OCI-LY1 (cell line): ENCODE measurements at regions not wholly inside any gene's neighbourhood (a gene's known extent, or its start where the extent isn't known, plus 50 kb on each side); places are given as distances from the start of the nearest gene placed in this dataset.

ENCODE experiments used
- CTCF ChIP-seq: fragments of 200-600 bp; sonication (generic), shearing (Covaris generic); IDR thresholded peaks from 2 replicates; pipeline ENCODE4 v1.5.1; 2017; ENCODE audit warnings: mild to moderate bottlenecking, antibody characterized with exemption, low read length, moderate library complexity, mixed read lengths
- EZH2 ChIP-seq: fragments of 200-600 bp; sonication (generic), shearing (Covaris generic); IDR thresholded peaks from 2 replicates; pipeline ENCODE4 v1.8.0; 2017; ENCODE audit warnings: borderline replicate concordance, mixed run types, mild to moderate bottlenecking, antibody characterized with exemption, low read length, moderate library complexity, mixed read lengths

- TF ChIP-seq EZH2 (no peak), CTCF (no peak)
These were observed 228.3 kb upstream of the GBE1 start for GRCh38 chr3:81989758-81990157.
